ENCODE measurements at regions not wholly inside any gene's neighbourhood (a gene's known extent, or its start where the extent isn't known, plus 50 kb on each side); places are given as distances from the start of the nearest gene placed in this dataset.

GRCh38 chr5:24026288-24026687, 518.9 kb downstream of the PRDM9 start:
- no TSS peak for BruUV-seq (replicated peaks)
- CTCF ChIA-PET, result no interaction called here
- ATAC-seq (no peak), DNase-seq (ENCODE audit: low read depth, low spot score) (no peak), FAIRE-seq (no peak)
- no peak overlapping the region for H3K4me3 ChIP-seq
- no peaks in the 10 kb centered on the region for H3K4me1 ChIP-seq (ENCODE audit: control insufficient read depth, insufficient read depth, low read length)
- no peak overlapping the region for H3K9ac ChIP-seq (ENCODE audit: control insufficient read depth, insufficient read depth, low read length)
- no peaks in the 10 kb centered on the region for H3K79me2 ChIP-seq (ENCODE audit: control insufficient read depth, insufficient read depth, low read length)
- H3K9me3 ChIP-seq (replicated peaks; ENCODE audit: control insufficient read depth, insufficient read depth, low read length), result no peaks in the 10 kb centered on the region
- in situ Hi-C loops (cut with MboI) (no loop called here), intact Hi-C loops (cut with micrococcal nuclease; ENCODE audit: unreplicated experiment) (no loop called here)
- RAD21 ChIA-PET (ENCODE audit: unreplicated experiment), result no interaction called here
- no peak overlapping the region for H3K4me2 ChIP-seq (ENCODE audit: control insufficient read depth, insufficient read depth)
- no peak overlapping the region for H3K27ac ChIP-seq (ENCODE audit: control insufficient read depth, insufficient read depth)
- TF ChIP-seq ETV6 (conservative IDR thresholded peaks at IDR 0.05 in 1 of 2, IDR thresholded peaks at IDR 0.05 in 1 of 2; ENCODE audit: borderline replicate concordance in 1 of 2, low read depth in 1 of 2) (no peak), MTA2 (IDR thresholded peaks at IDR 0.05; ENCODE audit: low read depth) (no peak), ZNF217 (IDR thresholded peaks at IDR 0.05) (no peak), CHD1 (IDR thresholded peaks at IDR 0.05; ENCODE audit: low read depth, low read length) (no peak), ZSCAN29 (IDR thresholded peaks at IDR 0.05) (no peak), JUND (IDR thresholded peaks at IDR 0.05; ENCODE audit: low read depth, low read length) (no peak), NR2F1 (conservative IDR thresholded peaks at IDR 0.05) (no peak), EZH2 (IDR thresholded peaks at IDR 0.05; ENCODE audit: borderline replicate concordance, control insufficient read depth, low read depth, low read length) (no peak), FOXK2 (IDR thresholded peaks at IDR 0.05) (no peak), MLLT1 (IDR thresholded peaks at IDR 0.05) (no peak), BACH1 (IDR thresholded peaks at IDR 0.05; ENCODE audit: borderline replicate concordance) (no peak), RFX5 (IDR thresholded peaks at IDR 0.05; ENCODE audit: low read depth, low read length) (no peak), HDGF (IDR thresholded peaks at IDR 0.05) (no peak), ZNF207 (IDR thresholded peaks at IDR 0.05; ENCODE audit: borderline replicate concordance) (no peak), GABPA (IDR thresholded peaks at IDR 0.05; ENCODE audit: low read depth) (no peak)
- TF ChIP-seq, protein P1, sequence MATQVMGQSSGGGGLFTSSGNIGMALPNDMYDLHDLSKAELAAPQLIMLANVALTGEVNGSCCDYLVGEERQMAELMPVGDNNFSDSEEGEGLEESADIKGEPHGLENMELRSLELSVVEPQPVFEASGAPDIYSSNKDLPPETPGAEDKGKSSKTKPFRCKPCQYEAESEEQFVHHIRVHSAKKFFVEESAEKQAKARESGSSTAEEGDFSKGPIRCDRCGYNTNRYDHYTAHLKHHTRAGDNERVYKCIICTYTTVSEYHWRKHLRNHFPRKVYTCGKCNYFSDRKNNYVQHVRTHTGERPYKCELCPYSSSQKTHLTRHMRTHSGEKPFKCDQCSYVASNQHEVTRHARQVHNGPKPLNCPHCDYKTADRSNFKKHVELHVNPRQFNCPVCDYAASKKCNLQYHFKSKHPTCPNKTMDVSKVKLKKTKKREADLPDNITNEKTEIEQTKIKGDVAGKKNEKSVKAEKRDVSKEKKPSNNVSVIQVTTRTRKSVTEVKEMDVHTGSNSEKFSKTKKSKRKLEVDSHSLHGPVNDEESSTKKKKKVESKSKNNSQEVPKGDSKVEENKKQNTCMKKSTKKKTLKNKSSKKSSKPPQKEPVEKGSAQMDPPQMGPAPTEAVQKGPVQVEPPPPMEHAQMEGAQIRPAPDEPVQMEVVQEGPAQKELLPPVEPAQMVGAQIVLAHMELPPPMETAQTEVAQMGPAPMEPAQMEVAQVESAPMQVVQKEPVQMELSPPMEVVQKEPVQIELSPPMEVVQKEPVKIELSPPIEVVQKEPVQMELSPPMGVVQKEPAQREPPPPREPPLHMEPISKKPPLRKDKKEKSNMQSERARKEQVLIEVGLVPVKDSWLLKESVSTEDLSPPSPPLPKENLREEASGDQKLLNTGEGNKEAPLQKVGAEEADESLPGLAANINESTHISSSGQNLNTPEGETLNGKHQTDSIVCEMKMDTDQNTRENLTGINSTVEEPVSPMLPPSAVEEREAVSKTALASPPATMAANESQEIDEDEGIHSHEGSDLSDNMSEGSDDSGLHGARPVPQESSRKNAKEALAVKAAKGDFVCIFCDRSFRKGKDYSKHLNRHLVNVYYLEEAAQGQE (IDR thresholded peaks at IDR 0.05; ENCODE audit: low read depth, low read length), result no peak
- TF ChIP-seq, protein P2, sequence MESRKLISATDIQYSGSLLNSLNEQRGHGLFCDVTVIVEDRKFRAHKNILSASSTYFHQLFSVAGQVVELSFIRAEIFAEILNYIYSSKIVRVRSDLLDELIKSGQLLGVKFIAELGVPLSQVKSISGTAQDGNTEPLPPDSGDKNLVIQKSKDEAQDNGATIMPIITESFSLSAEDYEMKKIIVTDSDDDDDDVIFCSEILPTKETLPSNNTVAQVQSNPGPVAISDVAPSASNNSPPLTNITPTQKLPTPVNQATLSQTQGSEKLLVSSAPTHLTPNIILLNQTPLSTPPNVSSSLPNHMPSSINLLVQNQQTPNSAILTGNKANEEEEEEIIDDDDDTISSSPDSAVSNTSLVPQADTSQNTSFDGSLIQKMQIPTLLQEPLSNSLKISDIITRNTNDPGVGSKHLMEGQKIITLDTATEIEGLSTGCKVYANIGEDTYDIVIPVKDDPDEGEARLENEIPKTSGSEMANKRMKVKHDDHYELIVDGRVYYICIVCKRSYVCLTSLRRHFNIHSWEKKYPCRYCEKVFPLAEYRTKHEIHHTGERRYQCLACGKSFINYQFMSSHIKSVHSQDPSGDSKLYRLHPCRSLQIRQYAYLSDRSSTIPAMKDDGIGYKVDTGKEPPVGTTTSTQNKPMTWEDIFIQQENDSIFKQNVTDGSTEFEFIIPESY (IDR thresholded peaks at IDR 0.05), result no peak
- TF ChIP-seq, protein P3, sequence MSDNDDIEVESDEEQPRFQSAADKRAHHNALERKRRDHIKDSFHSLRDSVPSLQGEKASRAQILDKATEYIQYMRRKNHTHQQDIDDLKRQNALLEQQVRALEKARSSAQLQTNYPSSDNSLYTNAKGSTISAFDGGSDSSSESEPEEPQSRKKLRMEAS (IDR thresholded peaks at IDR 0.05; ENCODE audit: low read depth, low read length), result no peak
- SMC1A ChIA-PET (ENCODE audit: uncharacterized antibody, unreplicated experiment), result interaction anchor here (0.6 kb wide), 1 partner anchor 707 kb away, joined by 3 read pairs; no protein-coding TSS in a partner anchor
- no peaks in the 10 kb centered on the region for H3K27me3 ChIP-seq (replicated peaks in 1 of 2; ENCODE audit: control insufficient read depth in 2 of 2, insufficient read depth in 2 of 2, low read length in 1 of 2)
- no peak overlapping the region for H2AFZ ChIP-seq (ENCODE audit: control insufficient read depth, low read depth, low read length)
- no peaks in the 10 kb centered on the region for H4K20me1 ChIP-seq (ENCODE audit: control insufficient read depth, insufficient read depth)
- POLR2A ChIA-PET, result no interaction called here
- no peaks in the 10 kb centered on the region for H3K36me3 ChIP-seq (ENCODE audit: control insufficient read depth in 2 of 2, insufficient read depth in 2 of 2, low read length in 1 of 2)

All from GM12878 (cell line).